Fibroblast of skin of right quadriceps (primary cell): ENCODE measurements at regions not wholly inside any gene's neighbourhood (a gene's known extent, or its start where the extent isn't known, plus 50 kb on each side); places are given as distances from the start of the nearest gene placed in this dataset.

ENCODE experiments used
- DNase-seq: peaks from one replicate; pipeline ENCODE4 v3.0.0-alpha.2; 2013

DNA sequence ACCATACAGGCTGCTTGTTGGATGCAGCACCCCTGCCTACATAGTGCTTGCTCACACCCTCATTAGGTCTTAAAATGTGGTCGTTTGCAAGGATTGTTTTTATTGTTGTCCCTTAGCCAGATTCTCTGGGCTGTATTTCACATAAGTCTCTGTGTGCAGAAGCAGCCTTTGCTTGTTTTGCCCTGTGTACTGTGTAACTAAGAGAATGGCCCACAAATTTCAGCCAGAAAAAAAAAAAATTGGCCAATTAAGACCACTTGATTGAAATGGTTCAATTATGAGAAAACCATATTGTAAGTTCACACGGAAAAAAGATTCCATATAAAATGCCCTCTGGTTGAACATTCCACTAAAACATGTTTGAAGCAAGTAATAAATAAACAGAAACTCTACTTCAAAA is 377.1 kb upstream of the SOX11 start:
- no peak for DNase-seq

DNA sequence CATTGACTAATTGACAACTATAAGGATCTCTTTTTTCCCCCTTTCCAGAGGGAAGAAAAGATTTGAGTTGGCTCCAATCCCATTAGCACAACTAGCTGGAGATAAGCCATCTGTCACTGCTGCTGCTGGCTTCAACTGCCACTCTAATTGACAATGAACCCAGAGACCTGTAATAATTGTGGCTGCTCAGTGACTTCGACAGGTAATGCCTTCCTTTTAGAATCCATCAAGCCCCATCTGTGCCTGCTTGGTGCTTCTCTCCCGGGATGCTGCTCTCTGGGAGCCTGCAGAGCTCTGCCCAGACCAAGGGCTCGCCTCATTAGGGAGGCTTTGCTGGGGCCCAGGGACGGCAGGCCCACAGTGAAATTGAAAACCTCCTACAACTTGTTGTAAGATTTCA is 376.7 kb upstream of the SOX11 start:
- DNase-seq = no peak

DNA sequence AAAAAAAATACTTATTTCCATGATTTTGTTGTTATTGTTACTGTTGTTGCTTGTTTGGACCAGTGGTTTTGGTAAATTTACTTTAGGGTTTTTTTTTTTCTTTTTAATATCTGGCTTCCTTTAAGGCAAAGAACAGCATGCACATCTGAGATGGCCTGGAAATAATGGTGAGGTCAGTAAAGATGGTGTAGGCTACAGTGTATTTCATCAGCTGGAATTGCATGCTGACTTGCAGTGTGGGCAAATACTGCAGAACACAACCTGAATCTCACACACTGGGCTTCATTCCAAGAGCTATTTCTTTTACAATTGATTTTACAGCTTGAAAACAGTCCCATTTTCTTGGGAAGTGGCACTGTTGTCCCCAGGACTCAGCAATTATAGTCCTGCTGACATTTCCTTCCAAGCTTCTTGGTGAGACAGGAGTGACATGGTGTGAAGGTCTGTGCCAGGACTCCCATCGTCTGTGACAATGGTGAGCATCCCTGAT is 376.1 kb upstream of the SOX11 start:
- DNase-seq = no peak

DNA sequence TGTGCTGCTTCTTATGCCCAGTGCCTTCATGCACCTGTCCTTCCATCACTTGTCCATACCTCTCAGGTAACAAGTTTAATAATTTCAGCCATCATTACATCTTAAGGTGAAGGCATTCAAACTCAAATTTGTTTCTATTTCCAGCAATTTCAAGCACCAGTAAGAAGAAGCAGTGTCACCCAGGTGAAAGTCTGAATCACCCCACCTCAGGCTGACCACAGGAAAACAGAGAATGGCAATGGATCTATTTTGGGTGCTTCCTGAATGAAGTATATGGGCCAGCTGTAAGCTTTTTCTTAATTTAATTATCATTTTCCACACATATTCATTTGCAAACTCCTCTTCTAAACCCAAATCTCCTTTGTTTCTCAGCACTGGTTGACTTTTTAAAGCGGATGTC is 372.7 kb upstream of the SOX11 start:
- DNase-seq = no peak

DNA sequence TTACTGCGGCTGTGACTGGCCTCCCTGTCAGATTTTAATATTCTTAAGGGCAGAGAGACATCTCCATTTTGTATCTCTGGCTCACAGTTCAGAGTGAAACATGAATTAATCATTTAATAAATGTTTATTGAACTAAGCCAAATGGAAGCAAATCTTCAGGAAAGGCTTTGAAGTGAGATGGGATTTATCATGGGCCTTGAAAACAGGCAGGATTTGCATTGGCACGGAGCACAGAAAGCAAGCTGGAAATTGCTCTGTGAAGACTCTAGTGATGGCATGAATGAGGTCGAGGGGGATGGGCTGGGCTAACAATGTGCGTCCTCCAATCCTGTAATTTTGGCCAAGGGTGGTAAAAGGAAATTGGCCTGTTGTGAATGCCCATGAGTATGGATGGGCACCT is 369.8 kb upstream of the SOX11 start:
- DNase-seq = no peak

DNA sequence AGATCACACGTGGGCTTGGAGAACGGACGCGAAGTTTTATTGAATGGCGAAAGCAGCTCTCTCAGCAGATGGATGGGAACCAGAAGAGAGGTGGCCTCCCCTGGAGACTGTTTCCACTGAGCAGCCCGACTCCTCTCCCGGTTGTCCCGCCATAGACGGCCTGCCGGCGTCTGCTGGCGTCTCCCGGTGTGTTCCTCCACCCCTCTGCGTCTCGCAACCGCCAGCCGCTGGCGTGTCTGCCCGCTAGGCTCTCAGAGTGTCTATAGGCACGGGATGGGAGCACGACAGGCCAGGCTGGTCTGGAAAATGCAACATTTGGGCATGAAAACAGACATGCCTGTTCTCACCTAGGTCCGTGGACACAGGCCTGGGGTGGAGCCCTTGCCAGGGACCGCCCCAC is 366.7 kb upstream of the SOX11 start:
- no peak for DNase-seq

DNA sequence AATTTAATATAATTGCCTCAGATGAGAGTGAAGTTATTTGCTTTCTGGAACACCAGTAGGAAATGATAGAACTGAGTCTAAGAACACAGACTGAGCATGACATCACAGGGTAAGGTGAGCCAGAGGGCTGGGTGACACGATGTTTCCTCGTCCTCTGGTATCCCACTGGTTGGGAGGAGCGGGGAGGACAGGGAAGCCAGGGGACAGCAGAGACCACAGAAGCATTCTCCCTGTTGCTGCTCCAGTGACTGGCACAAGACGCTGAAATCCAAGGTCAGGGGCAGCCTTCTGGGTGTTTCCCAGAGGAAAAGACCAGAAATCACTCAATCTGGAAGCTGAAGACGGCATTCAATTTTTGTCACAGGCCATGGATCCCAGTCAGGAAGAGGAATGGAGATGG is 363.4 kb upstream of the SOX11 start:
- DNase-seq = no peak

DNA sequence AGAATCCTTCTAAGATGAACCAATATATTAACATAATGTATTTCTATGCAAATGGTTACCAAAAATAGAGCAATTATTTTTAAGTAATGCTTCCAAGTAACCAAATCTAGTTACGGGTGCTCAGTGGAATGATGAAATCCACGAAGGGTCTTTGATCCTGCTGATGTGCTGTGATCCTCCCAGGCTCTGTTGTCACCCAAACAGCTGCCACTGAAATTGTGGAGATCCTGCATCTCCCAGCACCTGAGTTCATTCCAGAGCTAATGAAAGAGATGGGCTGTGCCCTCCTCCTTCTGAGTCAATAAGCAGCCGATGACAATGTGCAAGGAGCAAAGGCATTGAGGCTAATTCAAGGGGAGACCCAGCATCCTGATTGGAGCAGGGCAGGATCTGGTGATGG is 362.4 kb upstream of the SOX11 start:
- DNase-seq = no peak

DNA sequence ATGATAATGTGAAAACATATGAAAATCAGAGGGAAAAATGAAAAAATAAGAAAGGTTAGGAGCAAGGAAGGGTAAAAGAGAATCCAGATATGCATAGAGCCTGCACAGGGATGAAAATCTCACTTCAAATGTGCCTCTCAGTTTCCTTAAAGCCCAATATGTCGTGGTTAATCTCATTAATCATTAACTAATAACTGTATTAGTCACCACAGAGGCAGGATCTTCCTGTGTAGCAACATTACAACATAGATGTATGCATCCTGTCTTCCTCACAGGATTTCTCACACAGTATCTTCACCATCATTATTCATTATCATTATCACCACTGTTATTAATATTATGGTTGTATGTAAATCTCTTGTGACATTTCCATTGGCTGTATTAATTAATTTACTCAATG is 361.2 kb upstream of the SOX11 start:
- no peak for DNase-seq

DNA sequence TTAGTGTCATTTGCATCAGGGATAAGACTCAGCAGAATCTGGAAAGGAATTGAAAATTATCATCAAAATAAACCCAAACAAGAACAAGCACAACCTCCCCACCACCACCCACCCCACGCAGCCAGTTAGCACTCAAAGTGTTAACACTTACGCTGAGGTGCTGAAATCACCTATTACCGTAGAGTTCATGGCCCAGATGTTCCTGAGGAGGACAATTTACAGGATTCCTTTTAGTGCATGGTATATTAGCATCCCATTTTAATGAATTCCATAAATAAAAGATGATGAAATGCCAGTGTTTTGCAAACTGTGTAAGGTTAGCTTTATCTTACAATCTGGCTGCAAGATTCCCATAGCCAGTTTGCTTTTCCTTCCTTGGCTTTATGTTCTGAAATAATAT is 359.3 kb upstream of the SOX11 start:
- no peak for DNase-seq

DNA sequence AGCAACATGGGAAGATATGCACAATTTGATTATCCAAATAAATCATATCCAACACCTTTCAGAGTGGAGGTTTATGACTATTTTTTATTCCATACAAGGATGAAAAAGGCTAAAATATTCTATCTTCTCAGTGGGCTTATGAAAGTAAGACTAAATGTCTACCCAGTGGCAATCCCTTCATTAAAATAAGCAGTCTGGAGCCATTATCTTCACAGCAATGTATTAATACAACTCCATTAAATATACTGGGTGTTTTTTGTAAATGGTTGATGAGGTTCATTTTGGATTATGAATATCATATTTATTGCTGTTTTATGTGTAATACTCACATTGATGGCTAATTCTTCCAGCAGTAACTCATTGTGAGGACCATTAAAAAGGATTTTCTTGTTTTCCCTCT is 352.7 kb upstream of the SOX11 start:
- DNase-seq = no peak

DNA sequence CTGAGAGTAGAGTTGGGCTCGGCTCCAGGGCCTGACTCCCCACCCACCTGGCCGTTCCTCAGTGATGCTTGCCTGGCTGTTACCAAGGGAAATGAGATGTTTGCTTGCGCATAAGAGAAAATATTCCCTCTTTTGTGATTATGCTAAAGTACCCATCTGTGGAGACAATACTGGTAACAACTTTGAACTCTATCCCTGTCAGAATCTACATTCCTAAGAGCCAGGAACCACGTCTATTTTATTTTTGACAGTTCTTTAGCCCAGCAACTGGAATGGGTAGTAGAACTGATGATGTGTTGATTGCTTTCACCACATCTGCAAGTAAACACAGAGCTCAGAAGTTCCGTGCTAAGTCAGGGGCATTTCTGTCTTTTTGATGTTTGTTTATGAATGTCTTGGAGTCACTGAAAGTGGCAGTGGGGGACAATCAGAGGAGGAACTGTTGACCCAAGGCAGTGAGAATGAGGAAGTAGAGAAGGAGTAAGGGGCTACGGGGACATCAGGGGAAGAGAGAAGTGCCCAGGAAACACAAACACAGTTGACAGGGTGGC is 348.3 kb upstream of the SOX11 start:
- no peak for DNase-seq

DNA sequence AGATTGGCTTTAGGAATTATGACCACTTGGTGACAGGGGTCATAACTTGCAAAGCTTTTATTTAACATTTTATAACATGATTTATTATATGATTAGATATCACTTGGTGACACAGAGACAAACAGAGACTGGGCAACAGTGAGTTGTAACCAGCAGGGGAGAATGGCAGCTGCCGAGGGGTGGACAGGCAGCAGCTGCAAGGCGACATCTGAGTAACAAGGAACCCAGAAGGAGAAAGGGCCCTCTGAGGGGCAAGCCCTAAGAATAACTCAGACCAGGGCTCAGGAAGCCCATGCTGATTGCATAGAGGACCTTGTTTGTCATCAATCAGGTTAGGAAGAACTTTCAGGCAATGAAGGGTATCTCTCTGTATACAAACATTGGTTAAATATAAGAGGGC is 339.9 kb upstream of the SOX11 start:
- DNase-seq = no peak

DNA sequence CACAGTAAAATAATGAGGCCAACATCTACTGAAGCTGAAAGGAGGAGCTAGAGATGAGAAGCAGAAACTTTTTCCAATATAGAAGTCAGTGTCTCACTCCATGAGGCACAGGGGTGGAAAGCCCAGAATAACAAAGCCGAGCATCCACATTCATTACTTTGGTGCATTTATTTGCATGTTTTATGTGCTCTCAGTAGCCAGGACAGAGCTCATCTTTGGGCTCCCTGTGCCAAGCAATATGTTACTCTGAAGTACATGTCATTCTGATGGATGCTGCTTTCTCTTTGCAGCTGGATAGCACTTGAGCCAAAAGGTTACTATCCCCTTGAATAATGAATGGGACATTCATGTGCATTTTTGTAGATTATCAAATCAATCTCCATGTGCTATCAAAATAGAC is 338.6 kb upstream of the SOX11 start:
- no peak for DNase-seq

DNA sequence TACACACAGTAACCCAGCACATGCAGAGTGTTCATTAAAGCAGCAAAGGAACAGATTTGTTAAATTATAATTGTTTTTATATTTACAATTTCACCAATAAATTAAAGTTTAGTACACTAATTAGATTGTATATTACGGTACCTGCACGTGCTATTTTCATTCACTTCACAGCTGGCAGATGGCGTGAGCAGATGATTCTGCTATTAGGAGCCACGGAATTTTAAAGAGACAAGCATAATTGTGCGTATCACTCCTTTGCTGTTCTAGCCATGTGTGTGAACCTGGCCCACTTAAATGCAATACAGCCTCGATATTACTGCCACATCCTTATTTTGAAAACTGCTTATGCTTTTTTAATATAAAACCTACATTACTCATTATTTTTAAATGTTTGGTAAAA is 332.8 kb upstream of the SOX11 start:
- DNase-seq = no peak

DNA sequence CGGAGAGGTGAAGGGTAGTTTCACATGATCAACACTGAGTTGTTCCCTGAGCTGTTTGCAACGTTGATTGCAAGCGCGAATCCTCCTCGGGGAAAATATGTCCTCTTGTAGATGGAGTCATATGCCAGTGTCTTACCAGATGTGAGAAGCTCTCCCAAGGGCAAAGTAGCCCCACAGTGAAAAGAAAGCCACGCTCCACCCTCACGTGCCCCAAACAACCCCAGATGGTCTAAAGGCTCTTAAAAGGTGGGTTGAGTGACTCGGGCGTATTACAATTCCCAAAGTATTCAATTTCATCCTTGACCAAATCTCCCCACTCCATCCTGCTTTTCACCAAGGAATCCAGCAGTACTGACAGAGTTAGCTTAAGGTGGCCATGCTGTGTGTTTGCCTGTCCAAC is 332.1 kb upstream of the SOX11 start:
- DNase-seq = no peak

DNA sequence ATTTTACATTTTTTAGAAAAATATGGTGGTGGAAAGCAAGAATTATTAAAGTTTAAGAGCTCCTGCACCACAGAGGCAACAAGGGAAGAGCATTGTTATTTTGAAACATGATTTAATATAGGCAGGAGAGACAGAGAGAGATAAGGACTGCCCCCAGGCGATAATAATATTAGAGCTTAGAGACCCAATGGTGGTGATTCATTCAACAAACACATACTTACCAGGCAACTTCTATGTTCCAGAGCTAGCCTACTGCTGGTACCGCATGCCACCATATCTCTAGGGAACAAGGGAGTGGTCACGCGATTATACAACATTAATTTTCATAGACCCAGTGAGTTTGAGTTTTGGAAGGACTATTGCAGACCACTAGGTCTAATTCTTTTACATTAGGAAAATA is 327.8 kb upstream of the SOX11 start:
- no peak for DNase-seq

DNA sequence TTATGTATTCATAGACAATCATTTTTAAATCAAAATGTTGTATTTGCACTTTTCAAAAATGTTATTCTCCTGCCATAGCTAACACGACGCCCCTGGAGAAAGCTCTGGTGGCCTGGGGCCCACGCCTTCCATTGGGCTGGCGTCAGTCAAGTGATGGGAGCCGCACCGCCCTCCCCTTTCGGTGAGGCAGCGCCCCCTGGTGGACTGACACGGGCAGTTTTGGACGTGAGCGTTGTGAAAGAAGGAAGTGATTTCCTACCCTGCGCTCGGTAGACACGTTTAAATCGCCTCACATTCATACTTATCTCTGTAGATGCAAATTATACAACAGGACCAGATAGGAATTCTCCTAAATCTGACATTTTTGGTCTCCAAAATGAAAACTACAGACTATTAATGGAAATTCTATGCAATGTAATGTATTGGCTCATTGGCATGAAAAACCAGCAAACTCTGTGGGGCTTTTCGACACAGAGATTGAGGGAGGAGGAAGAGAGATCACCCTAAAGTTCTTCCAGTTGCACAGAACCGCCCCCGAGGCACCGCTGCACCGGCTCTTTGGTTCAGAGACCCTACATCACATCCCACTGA is 326.2 kb upstream of the SOX11 start:
- DNase-seq = peak; percentile 63

DNA sequence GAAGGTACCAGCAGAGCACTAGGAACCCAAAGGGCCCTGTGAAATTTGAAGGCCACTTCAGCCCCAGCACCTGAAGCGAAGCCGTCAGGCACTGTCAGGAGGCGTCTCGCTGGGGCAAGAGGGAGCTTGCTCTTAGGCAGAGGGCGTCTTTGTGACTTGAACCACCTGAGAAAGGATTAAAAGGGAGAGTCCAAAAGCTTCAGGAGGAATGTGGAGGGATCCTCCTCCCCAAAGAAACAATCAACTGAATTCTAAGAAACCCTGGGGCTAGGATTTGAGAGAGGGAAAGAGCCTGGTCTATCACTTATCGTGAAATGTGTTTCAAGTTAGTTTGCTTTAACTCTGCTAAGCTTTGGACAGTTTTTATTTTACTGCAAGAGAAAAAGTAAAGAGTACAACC is 324.9 kb upstream of the SOX11 start:
- DNase-seq = no peak

DNA sequence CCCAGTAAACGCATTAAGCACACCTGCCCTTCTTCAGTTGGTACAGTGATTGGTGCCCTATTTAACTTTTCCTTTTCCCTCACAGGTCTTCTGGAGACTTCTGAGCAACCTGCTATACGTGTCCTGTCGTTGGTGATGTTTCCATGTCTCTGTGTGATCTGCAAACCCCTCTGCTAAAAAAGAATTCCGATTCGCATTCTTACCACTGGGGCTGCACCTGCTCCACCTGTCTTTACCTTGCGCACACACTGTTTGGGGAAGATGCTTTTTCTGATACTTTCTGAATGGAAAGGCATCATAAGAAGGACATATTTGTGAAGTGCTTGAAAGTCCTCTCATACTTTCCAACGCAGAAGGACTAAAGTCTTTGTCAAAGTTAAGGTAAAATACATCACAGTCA is 323.9 kb upstream of the SOX11 start:
- no peak for DNase-seq

DNA sequence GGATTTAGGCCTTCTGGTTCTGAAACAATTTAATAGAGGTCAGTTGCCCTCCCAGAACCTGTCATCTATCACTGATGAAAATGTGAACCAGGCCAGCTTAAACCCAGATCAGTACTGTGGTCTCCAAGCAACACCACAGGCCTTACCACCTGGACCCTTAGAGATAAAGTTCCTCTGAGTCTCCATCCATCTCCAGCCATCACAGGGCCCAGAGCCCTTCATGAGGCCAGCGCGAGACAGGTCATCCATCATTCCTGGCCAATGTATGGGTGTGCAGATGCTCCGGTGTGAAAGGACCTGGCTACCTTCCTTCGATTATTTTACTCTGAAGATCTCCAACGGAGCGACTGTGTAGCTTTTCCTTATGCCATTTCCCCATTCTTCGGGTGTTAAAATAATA is 322.7 kb upstream of the SOX11 start:
- no peak for DNase-seq

DNA sequence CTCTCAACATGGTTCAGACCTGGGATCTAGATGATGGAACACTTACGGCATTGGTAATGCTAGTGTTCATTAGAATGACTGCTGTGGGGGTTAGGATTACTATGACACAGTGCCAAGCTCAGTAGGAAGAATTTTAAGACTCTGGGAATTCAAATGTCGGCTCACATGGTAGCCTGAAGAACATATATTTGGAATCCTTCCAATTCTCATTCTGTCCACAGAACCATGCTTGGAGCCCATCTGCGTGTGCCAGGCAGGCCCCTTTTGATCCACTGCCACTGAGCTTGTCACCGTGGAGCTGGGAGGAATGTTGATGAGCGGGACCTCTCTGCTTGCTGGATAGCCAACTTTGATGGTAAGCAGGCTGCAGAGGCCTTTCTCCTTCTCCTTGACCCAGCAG is 322.0 kb upstream of the SOX11 start:
- no peak for DNase-seq

DNA sequence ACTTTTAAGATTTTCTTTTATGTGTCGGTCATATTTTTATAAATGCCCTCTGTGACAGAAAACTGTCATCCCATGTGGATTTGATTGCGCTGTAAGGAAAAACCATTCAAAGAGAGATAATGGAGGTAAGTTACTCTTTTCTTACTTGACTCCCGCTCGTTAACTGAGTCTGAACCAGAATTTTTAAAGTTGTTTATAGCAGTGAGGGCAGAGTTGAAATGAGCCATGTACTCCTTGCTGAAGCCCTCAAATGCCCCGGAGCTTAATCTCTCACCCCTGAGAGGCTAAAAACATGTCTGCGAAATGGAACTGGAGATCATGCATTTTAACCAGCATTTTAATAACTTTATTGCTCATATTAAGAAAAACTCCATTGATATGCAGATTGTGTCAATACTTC is 320.0 kb upstream of the SOX11 start:
- DNase-seq = no peak

DNA sequence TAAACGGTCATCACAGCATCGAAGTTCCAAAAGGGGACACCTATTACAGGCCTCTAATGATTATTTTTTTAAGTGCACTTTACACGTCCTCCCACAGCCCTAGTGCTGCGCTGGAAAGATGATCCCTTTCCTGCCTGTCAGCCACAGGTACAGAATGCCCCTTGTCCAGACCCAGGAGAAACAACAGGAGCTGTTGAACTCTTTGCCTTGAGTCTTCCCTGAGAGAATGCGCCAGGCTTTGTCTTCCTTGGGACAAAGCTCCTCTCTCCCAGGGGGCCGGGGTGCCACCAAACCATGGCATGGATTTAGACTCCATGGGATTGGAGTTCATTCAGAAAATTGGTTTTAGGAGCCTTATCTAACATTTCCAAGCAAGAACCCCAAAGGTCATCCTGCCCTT is 319.0 kb upstream of the SOX11 start:
- DNase-seq = peak; percentile 18

DNA sequence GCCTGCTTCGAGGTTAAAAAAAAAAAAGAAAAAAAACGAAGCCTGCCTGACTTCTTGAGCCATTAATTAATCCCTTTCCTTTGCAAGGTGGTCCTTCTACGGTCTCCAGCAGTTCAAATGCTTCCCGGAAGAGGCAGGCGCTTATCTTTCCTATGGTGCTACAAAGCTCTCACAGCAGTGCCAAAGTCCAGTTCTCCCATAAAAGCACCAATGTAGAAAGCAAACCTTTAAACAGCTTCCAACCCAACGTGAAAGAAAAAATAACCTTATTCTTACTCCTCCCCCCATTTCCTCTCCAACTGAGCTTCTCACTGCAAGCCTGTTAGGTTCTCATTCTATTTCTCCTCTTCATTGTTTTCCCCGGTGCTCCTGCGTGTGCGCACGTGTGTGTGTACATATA is 317.4 kb upstream of the SOX11 start:
- DNase-seq = no peak

DNA sequence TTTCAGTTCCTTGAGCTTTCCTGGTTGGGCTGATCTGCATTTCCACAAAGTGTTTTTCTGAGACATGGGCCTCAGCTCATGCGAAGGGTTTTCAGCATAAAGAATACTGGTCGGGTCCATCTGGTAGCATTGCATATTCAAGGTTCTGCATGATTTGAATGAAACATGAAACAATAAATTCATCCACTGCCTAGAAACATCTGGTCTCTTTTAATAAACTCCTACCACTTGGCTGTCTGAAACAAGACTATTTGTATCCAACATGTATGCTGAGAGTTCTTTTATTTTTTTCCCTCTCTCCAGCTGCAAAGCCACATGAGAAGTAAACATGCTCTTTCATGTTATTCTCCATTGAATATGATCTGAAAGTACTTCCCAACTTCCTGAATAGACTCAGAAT is 314.9 kb upstream of the SOX11 start:
- no peak for DNase-seq
